Ishikawa (cell line): ENCODE measurements at regions not wholly inside any gene's neighbourhood (a gene's known extent, or its start where the extent isn't known, plus 50 kb on each side); places are given as distances from the start of the nearest gene placed in this dataset.

ENCODE experiments used
- CEBPB ChIP-seq: IDR thresholded peaks from 2 replicates; pipeline ENCODE4 v1.6.1; 2012
- CREB1 ChIP-seq: IDR thresholded peaks from 2 replicates; pipeline ENCODE4 v1.6.1; 2012; ENCODE audit warnings: low read depth
- EGR1 ChIP-seq: IDR thresholded peaks from 2 replicates; pipeline ENCODE4 v1.6.1; 2012
- EP300 ChIP-seq: IDR thresholded peaks from 2 replicates; pipeline ENCODE4 v1.6.1; 2012; ENCODE audit warnings: borderline replicate concordance
- FOXM1 ChIP-seq: IDR thresholded peaks from 2 replicates; pipeline ENCODE4 v1.6.1; 2012; ENCODE audit warnings: low read depth, borderline replicate concordance
- NFIC ChIP-seq: IDR thresholded peaks from 2 replicates; pipeline ENCODE4 v1.6.1; 2012
- RAD21 ChIP-seq: IDR thresholded peaks from 2 replicates; pipeline ENCODE4 v1.6.1; 2012; ENCODE audit warnings: low read depth
- TAF1 ChIP-seq: IDR thresholded peaks from 2 replicates; pipeline ENCODE4 v1.6.1; 2012; ENCODE audit warnings: low read depth, mild to moderate bottlenecking
- TCF12 ChIP-seq: IDR thresholded peaks from 2 replicates; pipeline ENCODE4 v1.6.1; 2012; ENCODE audit warnings: low read depth
- TEAD4 ChIP-seq: IDR thresholded peaks from 2 replicates; pipeline ENCODE4 v1.6.1; 2012
- USF1 ChIP-seq: IDR thresholded peaks from 2 replicates; pipeline ENCODE4 v1.6.1; 2012
- YY1 ChIP-seq: IDR thresholded peaks from 2 replicates; pipeline ENCODE4 v1.6.1; 2012; ENCODE audit warnings: low read depth
- ZBTB7A ChIP-seq: IDR thresholded peaks from 2 replicates; pipeline ENCODE4 v1.6.1; 2012; ENCODE audit warnings: low read depth
- TF ChIP-seq, protein P1 (sequence below): IDR thresholded peaks from 2 replicates; pipeline ENCODE4 v1.6.1; 2012; ENCODE audit warnings: low read depth, mild to moderate bottlenecking
- TF ChIP-seq, protein P2 (sequence below): IDR thresholded peaks from 2 replicates; pipeline ENCODE4 v1.6.1; 2012

DNA sequence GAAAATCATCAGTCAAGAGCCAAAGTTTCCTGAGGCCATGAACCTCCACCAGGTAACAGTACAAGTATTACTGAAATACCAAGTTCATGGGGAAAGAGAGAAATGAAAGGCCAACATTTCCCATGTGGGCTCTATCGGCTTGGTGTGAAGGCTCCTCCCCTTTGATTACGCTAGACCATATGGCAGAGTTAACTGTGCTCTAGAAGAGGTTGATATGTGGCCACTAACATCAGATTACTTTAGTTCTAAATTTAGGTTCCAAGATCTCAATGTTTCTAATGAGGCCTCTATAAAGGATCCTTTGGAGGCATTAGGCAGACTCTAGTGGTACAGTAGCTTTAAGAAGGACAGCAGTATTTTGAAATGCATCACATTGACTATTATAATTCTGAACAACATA is 127.1 kb downstream of the SEMA6D start:
- TF ChIP-seq, protein P1, sequence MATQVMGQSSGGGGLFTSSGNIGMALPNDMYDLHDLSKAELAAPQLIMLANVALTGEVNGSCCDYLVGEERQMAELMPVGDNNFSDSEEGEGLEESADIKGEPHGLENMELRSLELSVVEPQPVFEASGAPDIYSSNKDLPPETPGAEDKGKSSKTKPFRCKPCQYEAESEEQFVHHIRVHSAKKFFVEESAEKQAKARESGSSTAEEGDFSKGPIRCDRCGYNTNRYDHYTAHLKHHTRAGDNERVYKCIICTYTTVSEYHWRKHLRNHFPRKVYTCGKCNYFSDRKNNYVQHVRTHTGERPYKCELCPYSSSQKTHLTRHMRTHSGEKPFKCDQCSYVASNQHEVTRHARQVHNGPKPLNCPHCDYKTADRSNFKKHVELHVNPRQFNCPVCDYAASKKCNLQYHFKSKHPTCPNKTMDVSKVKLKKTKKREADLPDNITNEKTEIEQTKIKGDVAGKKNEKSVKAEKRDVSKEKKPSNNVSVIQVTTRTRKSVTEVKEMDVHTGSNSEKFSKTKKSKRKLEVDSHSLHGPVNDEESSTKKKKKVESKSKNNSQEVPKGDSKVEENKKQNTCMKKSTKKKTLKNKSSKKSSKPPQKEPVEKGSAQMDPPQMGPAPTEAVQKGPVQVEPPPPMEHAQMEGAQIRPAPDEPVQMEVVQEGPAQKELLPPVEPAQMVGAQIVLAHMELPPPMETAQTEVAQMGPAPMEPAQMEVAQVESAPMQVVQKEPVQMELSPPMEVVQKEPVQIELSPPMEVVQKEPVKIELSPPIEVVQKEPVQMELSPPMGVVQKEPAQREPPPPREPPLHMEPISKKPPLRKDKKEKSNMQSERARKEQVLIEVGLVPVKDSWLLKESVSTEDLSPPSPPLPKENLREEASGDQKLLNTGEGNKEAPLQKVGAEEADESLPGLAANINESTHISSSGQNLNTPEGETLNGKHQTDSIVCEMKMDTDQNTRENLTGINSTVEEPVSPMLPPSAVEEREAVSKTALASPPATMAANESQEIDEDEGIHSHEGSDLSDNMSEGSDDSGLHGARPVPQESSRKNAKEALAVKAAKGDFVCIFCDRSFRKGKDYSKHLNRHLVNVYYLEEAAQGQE: no peak
- TF ChIP-seq CEBPB: no peak
- no peak for TF ChIP-seq TAF1
- TF ChIP-seq RAD21: no peak
- no peak for TF ChIP-seq USF1
- TF ChIP-seq, protein P2, sequence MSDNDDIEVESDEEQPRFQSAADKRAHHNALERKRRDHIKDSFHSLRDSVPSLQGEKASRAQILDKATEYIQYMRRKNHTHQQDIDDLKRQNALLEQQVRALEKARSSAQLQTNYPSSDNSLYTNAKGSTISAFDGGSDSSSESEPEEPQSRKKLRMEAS: no peak
- TF ChIP-seq ZBTB7A: no peak
- TF ChIP-seq FOXM1: no peak
- no peak for TF ChIP-seq EGR1
- no peak for TF ChIP-seq YY1
- no peak for TF ChIP-seq TCF12
- TF ChIP-seq TEAD4: no peak

- TF ChIP-seq EP300 (no peak), EGR1 (no peak), RAD21 (no peak), TEAD4 (no peak), YY1 (no peak), CEBPB (no peak), ZBTB7A (no peak), NFIC (no peak), TAF1 (no peak), FOXM1 (no peak)
- TF ChIP-seq, protein P1: no peak
- TF ChIP-seq, protein P2: no peak
These were observed 129.0 kb downstream of the SEMA6D start for GRCh38 chr15:47846128-47846868.

GRCh38 chr15:47846876-47847275 is 129.6 kb downstream of the SEMA6D start:
- TF ChIP-seq EP300 (no peak), NFIC (no peak), YY1 (no peak), USF1 (no peak), TEAD4 (no peak), ZBTB7A (no peak), CEBPB (no peak), TAF1 (no peak), RAD21 (no peak), TCF12 (no peak), FOXM1 (no peak), EGR1 (no peak)
- TF ChIP-seq, protein P2: no peak

- no peak for TF ChIP-seq ZBTB7A
- no peak for TF ChIP-seq YY1
- TF ChIP-seq RAD21: no peak
These were observed 138.8 kb downstream of the SEMA6D start for GRCh38 chr15:47856071-47856470.

- TF ChIP-seq RAD21: no peak
- TF ChIP-seq ZBTB7A: no peak
- TF ChIP-seq NFIC: no peak
- no peak for TF ChIP-seq YY1
- no peak for TF ChIP-seq TAF1
- no peak for TF ChIP-seq FOXM1
- no peak for TF ChIP-seq TCF12
These were observed 139.9 kb downstream of the SEMA6D start for GRCh38 chr15:47857014-47857775.

GRCh38 chr15:47857776-47858167 is 140.5 kb downstream of the SEMA6D start:
- TF ChIP-seq USF1: no peak
- TF ChIP-seq CEBPB: no peak
- TF ChIP-seq FOXM1: no peak
- TF ChIP-seq EP300: no peak
- TF ChIP-seq TAF1: no peak
- no peak for TF ChIP-seq EGR1
- TF ChIP-seq NFIC: no peak
- no peak for TF ChIP-seq RAD21
- TF ChIP-seq TCF12: no peak
- no peak for TF ChIP-seq TEAD4
- TF ChIP-seq, protein P1: no peak
- TF ChIP-seq YY1: no peak
- TF ChIP-seq CREB1: no peak
- TF ChIP-seq, protein P2: no peak
- no peak for TF ChIP-seq ZBTB7A
